Parathyroid adenoma (tissue), 2 donors: ENCODE measurements at regions not wholly inside any gene's neighbourhood (a gene's known extent, or its start where the extent isn't known, plus 50 kb on each side); places are given as distances from the start of the nearest gene placed in this dataset.

Experiments
- H2AFZ ChIP-seq: fragments of 300-600 bp; sonication (generic); one replicate; pipeline ENCODE4 v1.7.0; 2017; ENCODE audit warnings: antibody characterized with exemption, mild to moderate bottlenecking
- H3K27ac ChIP-seq: fragments of 300-600 bp; sonication (generic); one replicate; pipeline ENCODE4 v1.7.0; 2017
- H3K27me3 ChIP-seq: fragments of 300-600 bp; sonication (generic); one replicate; pipeline ENCODE4 v1.7.0; 2017; ENCODE audit warnings: low read length; ENCODE audit not compliant: control insufficient read depth, insufficient read depth
- H3K36me3 ChIP-seq: fragments of 300-600 bp; sonication (generic); one replicate; pipeline ENCODE4 v1.7.0; 2017; ENCODE audit warnings: low read length; ENCODE audit not compliant: control insufficient read depth, insufficient read depth
- H3K4me1 ChIP-seq: fragments of 300-600 bp; sonication (generic); one replicate; pipeline ENCODE4 v1.7.0; 2017; ENCODE audit warnings: control low read depth
- H3K4me2 ChIP-seq: fragments of 300-600 bp; sonication (generic); one replicate; pipeline ENCODE4 v1.7.0; 2017; ENCODE audit warnings: low read length
- H3K4me3 ChIP-seq: fragments of 300-600 bp; sonication (generic); one replicate; pipeline ENCODE4 v1.7.0; 2017; ENCODE audit warnings: low read depth, low read length
- H3K79me2 ChIP-seq: fragments of 300-600 bp; sonication (generic); one replicate; pipeline ENCODE4 v1.7.0; 2017; ENCODE audit warnings: control low read depth
- H3K9ac ChIP-seq: fragments of 300-600 bp; sonication (generic); one replicate; pipeline ENCODE4 v1.7.0; 2017; ENCODE audit warnings: mild to moderate bottlenecking
- H3K9me3 ChIP-seq: fragments of 300-600 bp; sonication (generic); one replicate; pipeline ENCODE4 v1.7.0; 2017; ENCODE audit warnings: low read length; ENCODE audit not compliant: control insufficient read depth
- TF ChIP-seq, protein P1 (sequence below): fragments of 300-600 bp; sonication (generic); IDR thresholded peaks from one replicate; pipeline ENCODE4 v1.7.0; 2017; ENCODE audit warnings: antibody characterized with exemption, mild to moderate bottlenecking
- donor health status: primary hyperparathyroidism.

DNA sequence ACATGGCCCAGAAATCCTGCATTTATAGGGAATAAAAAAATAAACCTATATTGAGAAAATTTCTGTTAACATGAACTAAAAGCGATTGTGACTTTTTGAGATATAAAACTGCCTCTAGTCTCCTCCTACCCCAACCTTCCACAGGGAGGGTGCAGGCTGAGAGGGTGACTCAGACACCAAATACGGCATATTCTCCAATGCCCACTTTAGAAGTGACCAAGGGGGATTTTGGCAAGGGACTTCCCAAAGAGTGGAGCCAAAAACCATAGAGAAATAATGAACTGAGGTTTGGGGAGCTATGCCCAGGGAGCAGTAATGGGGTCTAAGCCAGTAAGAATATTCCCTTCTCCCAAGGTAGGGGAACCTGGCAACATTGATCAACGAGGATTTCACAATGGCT is 124.9 kb upstream of the ZC3H12C start:
- H3K27me3 ChIP-seq = no peaks in the 10 kb centered on the region
- no peaks in the 10 kb centered on the region for H3K9me3 ChIP-seq
- H3K4me3 ChIP-seq = no peak overlapping the region
- no peak overlapping the region for H3K9ac ChIP-seq
- no peaks in the 10 kb centered on the region for H3K4me1 ChIP-seq
- no peak overlapping the region for H3K27ac ChIP-seq
- TF ChIP-seq, protein P1, sequence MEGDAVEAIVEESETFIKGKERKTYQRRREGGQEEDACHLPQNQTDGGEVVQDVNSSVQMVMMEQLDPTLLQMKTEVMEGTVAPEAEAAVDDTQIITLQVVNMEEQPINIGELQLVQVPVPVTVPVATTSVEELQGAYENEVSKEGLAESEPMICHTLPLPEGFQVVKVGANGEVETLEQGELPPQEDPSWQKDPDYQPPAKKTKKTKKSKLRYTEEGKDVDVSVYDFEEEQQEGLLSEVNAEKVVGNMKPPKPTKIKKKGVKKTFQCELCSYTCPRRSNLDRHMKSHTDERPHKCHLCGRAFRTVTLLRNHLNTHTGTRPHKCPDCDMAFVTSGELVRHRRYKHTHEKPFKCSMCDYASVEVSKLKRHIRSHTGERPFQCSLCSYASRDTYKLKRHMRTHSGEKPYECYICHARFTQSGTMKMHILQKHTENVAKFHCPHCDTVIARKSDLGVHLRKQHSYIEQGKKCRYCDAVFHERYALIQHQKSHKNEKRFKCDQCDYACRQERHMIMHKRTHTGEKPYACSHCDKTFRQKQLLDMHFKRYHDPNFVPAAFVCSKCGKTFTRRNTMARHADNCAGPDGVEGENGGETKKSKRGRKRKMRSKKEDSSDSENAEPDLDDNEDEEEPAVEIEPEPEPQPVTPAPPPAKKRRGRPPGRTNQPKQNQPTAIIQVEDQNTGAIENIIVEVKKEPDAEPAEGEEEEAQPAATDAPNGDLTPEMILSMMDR = no peak
- H3K4me2 ChIP-seq = no peak overlapping the region
- H3K79me2 ChIP-seq = no peaks in the 10 kb centered on the region
- no peaks in the 10 kb centered on the region for H3K36me3 ChIP-seq
- no peak overlapping the region for H2AFZ ChIP-seq

DNA sequence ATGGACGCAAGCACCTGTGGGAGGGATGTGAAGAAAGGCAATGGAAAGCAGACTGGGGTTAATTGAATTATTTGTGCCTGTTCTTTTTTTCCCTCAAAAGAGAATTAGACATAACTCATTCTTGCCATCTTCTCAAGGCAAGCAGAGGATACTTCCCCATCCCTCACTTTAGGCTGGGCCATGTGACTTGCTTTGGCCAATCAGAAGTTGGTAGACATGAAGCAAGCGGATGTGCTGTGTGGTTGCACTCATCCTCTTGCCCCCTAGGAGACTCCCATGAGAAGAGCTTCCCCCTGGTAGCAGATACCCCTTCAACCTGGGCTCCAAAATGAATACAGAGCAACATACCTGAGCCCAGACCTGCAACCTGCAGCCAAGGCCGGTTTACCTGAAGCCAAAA is 124.4 kb upstream of the ZC3H12C start:
- no peaks in the 10 kb centered on the region for H3K79me2 ChIP-seq

DNA sequence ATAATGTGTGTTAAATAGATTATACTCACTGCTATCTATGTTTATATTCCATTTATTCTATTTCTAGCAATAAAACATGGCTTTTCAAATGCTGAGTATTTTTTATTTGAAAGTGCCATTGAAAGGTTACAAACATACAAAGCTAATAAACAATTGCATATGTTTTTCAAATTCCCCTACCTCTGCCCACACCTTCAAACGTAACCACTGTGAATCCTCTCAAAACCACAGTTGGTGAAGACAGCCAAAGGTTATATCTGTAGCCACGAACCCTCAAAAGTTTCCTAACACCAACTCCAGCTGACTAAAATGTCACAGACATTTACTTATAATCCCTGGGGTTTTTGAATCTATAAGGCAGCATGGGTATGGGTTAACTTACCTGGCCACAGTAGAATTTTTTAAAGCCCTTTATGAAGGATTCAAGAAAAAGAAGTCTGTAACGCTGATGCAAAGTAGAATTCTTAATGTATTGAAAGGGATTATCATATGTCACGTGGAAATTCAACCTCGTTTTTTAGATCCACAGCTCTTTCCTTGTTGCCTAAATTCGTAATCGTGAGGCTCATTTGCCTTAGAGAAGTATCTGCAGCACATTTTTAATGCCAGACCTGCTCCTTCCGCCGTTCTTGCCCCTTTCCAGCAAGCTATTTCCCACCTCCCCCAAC is 122.5 kb upstream of the ZC3H12C start:
- Histone ChIP-seq H3K9ac (no peak overlapping the region), H3K4me2 (no peak overlapping the region), H3K9me3 (no peaks in the 10 kb centered on the region), H3K36me3 (no peaks in the 10 kb centered on the region), H3K79me2 (no peaks in the 10 kb centered on the region), H3K27me3 (no peaks in the 10 kb centered on the region), H2AFZ (no peak overlapping the region), H3K4me1 (no peaks in the 10 kb centered on the region), H3K27ac (no peak overlapping the region), H3K4me3 (no peak overlapping the region)
- TF ChIP-seq, protein P1 = no peak

More for the DNA sequence above, 124.4 kb upstream of the ZC3H12C start:
- Histone ChIP-seq H3K4me3 (no peak overlapping the region), H3K36me3 (no peaks in the 10 kb centered on the region), H3K9me3 (no peaks in the 10 kb centered on the region), H3K4me2 (no peak overlapping the region), H3K27ac (no peak overlapping the region), H3K27me3 (no peaks in the 10 kb centered on the region), H3K4me1 (no peaks in the 10 kb centered on the region), H2AFZ (no peak overlapping the region), H3K9ac (no peak overlapping the region)
- TF ChIP-seq, protein P1 = no peak

DNA sequence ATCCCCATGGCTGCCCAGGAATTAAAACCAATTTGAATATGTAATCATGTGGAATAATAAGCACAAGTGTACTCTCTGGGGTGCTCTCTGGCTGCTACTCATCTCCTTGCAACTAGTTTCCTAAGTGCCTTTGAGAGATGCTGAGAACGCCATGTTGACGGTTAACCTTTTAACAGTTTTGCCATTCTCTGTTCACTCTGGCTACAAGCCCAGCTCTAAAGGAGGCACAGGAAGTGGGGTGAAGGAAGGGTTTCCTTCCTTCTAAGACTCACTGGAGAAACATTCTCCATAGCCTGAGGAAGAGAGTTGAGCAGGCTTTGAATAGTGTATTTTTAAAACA is 122.0 kb upstream of the ZC3H12C start:
- no peaks in the 10 kb centered on the region for H3K4me1 ChIP-seq
- no peaks in the 10 kb centered on the region for H3K36me3 ChIP-seq
- no peaks in the 10 kb centered on the region for H3K27me3 ChIP-seq
- no peaks in the 10 kb centered on the region for H3K9me3 ChIP-seq
- H3K4me2 ChIP-seq = no peak overlapping the region
- no peak overlapping the region for H3K9ac ChIP-seq
- H3K4me3 ChIP-seq = no peak overlapping the region
- no peak overlapping the region for H2AFZ ChIP-seq
- H3K79me2 ChIP-seq = no peaks in the 10 kb centered on the region
- TF ChIP-seq, protein P1 = no peak
- H3K27ac ChIP-seq = no peak overlapping the region

DNA sequence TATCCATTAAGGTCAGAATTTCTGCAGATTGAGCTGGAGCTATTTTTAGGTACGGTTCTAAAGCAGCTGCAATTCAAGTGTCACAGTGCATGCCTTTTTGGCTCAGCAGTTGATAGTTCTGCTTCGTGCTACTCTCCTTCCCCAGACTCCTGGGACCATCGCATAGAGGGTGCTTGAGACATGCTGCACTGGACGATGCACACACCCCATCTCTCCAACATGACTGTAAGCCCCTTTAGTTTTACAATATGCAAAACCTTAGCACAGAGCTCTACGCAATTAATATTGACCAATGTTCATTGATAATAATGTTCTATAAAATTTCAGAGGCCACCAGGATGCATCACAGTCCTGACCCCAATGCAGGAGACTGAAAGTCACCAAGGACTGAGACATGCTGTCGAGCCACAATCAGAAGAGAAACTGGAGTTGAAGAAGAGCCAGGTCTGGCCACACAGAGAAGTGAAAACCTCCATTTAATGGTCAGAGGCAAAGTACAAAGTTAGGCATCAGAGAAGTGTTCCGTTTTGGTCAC is 120.9 kb upstream of the ZC3H12C start:
- Histone ChIP-seq H3K9me3 (no peaks in the 10 kb centered on the region), H2AFZ (no peak overlapping the region), H3K27ac (no peak overlapping the region), H3K27me3 (no peaks in the 10 kb centered on the region), H3K4me1 (no peaks in the 10 kb centered on the region), H3K36me3 (no peaks in the 10 kb centered on the region), H3K4me2 (no peak overlapping the region), H3K79me2 (no peaks in the 10 kb centered on the region), H3K4me3 (no peak overlapping the region), H3K9ac (no peak overlapping the region)
- TF ChIP-seq, protein P1 = no peak
